Upper lobe of left lung (tissue), 6 donors: ENCODE measurements at regions not wholly inside any gene's neighbourhood (a gene's known extent, or its start where the extent isn't known, plus 50 kb on each side); places are given as distances from the start of the nearest gene placed in this dataset.

Experiments used
- ATAC-seq, 2 donors: fragments of 200-7000 bp; cut with Tn5 transposase; one replicate each; pipeline ENCODE4 v1.9.1; 2022; ENCODE audit warnings: mild to moderate bottlenecking in 2 of 2, moderate library complexity in 2 of 2; ENCODE audit not compliant: low FRiP score in 2 of 2
- DNase-seq, 2 donors: peaks; one replicate each; pipeline ENCODE4 v3.0.0-alpha.2; 2019 to 2020
- H3K27ac ChIP-seq, 4 donors: fragments of 200-600 bp; sonication (generic); one replicate each; pipeline ENCODE4 v1.5.1; 2016 to 2019
- H3K27me3 ChIP-seq, 4 donors: fragments of 200-600 bp; sonication (generic); one replicate each; pipeline ENCODE4 v1.5.1; 2017 to 2019
- H3K36me3 ChIP-seq, 4 donors: fragments of 200-600 bp; sonication (generic); one replicate each; pipeline ENCODE4 v1.5.1; 2016 to 2019
- H3K4me1 ChIP-seq, 4 donors: fragments of 200-600 bp; sonication (generic); one replicate each; pipeline ENCODE4 v1.5.1; 2018 to 2019
- H3K4me3 ChIP-seq, 4 donors: fragments of 200-600 bp; sonication (generic); one replicate each; pipeline ENCODE4 v1.5.1; 2017 to 2019; ENCODE audit warnings: mild to moderate bottlenecking in 2 of 4, moderate library complexity in 1 of 4
- H3K9me3 ChIP-seq, 4 donors: fragments of 200-600 bp; sonication (generic); one replicate each; pipeline ENCODE4 v1.5.1; 2018 to 2019
- CTCF ChIP-seq, 6 experiments: fragments of 450-650 bp in 4 of 6; fragments of 200-600 bp in 2 of 6; sonication (generic) in 2 of 6; IDR thresholded peaks; one replicate each; pipeline ENCODE4 v1.5.1; 2016 to 2019; ENCODE audit warnings: antibody characterized with exemption in 6 of 6
- EP300 ChIP-seq, 4 donors: sonication (generic); formaldehyde crosslinking; IDR thresholded peaks; one replicate each; pipeline ENCODE4 v1.5.1; 2017; ENCODE audit warnings: antibody characterized with exemption in 4 of 4, control low read depth in 2 of 4
- POLR2A ChIP-seq, 4 donors: fragments of 450-650 bp; IDR thresholded peaks; one replicate each; pipeline ENCODE4 v1.5.1; 2016 to 2017; ENCODE audit warnings: antibody characterized with exemption in 4 of 4, mild to moderate bottlenecking in 2 of 4
- POLR2AphosphoS5 ChIP-seq, 2 donors: sonication (generic); formaldehyde crosslinking; IDR thresholded peaks; one replicate each; pipeline ENCODE4 v1.5.1; 2017; ENCODE audit warnings: antibody characterized with exemption in 2 of 2
- WGBS, 2 donors: methylation state at CpG; one replicate each; pipeline ENCODE4 v1.1.5; 2017 to 2018; 5-methylcytosine and 5-hydroxymethylcytosine counted together
- donor health status: DM: no; HTN: no; CAD: no; lungs with moderate emphysema.
- donor health status: DM: no; HTN: yes; CAD: no; lungs with severe emphysema.

DNA sequence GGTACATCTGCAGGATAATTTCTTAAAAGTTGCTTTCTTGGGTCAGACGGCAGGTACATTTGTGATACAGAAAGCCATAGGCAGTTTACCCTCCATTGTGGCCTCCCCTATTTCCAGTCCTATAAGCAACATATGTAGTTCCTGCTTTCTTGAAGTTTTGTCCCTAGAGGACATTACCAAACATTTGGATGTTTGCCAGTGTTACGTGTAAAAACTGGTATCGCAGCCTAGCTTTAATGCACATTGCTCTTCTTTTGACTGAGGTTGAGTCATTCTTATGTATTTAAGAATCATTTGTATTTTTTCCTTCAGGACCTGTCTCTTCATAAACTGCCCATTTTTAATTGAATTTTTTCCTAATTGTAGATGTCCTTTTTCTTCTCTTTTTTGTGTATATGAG lies 114.3 kb downstream of the DIPK2A start:
- DNase-seq: no peak
- H3K36me3 ChIP-seq: no peaks in the 10 kb centered on the region
- no peaks in the 10 kb centered on the region for H3K9me3 ChIP-seq
- H3K4me1 ChIP-seq: no peaks in the 10 kb centered on the region
- 31 to 39% methylated on average over 3 of the region's 3 CpGs for WGBS, 2 donors
- H3K27ac ChIP-seq: no peak overlapping the region
- no peaks in the 10 kb centered on the region for H3K27me3 ChIP-seq
- TF ChIP-seq EP300 (IDR thresholded peaks at IDR 0.05) (no peak), POLR2A (IDR thresholded peaks at IDR 0.05) (no peak), POLR2AphosphoS5 (IDR thresholded peaks at IDR 0.05) (no peak), CTCF (IDR thresholded peaks at IDR 0.05) (no peak)
- peak in 1 of 2 donors; percentile 39 for ATAC-seq
- no peak overlapping the region for H3K4me3 ChIP-seq

DNA sequence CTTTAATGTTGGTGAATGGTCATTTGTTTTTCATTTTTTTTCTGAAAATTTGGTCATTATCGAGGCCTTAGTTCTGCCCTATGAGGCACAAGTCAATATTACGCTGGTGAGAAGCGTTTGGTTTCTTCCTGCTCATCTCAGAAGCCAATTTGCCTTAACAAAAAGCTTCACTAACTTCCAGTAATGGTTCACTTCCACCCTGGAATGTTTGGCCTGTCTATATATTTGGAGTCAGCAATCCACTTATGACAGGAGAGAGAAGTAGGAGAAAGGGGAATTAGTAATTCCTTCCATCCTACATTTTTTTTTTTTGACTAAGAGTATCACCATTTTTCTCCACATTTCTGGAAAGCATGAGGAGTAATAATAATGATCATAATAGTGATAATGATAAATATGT lies 124.4 kb downstream of the DIPK2A start:
- ATAC-seq (no peak), DNase-seq (no peak)
- H3K27ac ChIP-seq: no peak overlapping the region
- TF ChIP-seq POLR2AphosphoS5 (IDR thresholded peaks at IDR 0.05) (no peak), EP300 (IDR thresholded peaks at IDR 0.05) (no peak), POLR2A (IDR thresholded peaks at IDR 0.05) (no peak), CTCF (IDR thresholded peaks at IDR 0.05) (no peak)
- no peaks in the 10 kb centered on the region for H3K36me3 ChIP-seq
- peaks cover 0 to 11% (median 0%) of the 10 kb centered on the region in 4 donors for H3K9me3 ChIP-seq
- WGBS, 2 donors: 90 to 91% methylated on average over 3 of the region's 3 CpGs
- H3K4me1 ChIP-seq: no peaks in the 10 kb centered on the region
- H3K4me3 ChIP-seq: no peak overlapping the region
- H3K27me3 ChIP-seq: no peaks in the 10 kb centered on the region

- no peak overlapping the region for H3K4me3 ChIP-seq
- no peak for DNase-seq
- no peak for ATAC-seq
- TF ChIP-seq POLR2A (IDR thresholded peaks at IDR 0.05) (no peak), CTCF (IDR thresholded peaks at IDR 0.05) (no peak), EP300 (IDR thresholded peaks at IDR 0.05) (no peak), POLR2AphosphoS5 (IDR thresholded peaks at IDR 0.05) (no peak)
- 96 to 97% methylated on average over 2 of the region's 2 CpGs for WGBS, 2 donors
- H3K36me3 ChIP-seq: no peaks in the 10 kb centered on the region
- no peaks in the 10 kb centered on the region for H3K27me3 ChIP-seq
- no peak overlapping the region for H3K27ac ChIP-seq
- peaks cover 0 to 11% (median 0%) of the 10 kb centered on the region in 4 donors for H3K9me3 ChIP-seq
- H3K4me1 ChIP-seq: no peaks in the 10 kb centered on the region
These were observed 125.5 kb downstream of the DIPK2A start for GRCh38 chr3:144097163-144097562.

DNA sequence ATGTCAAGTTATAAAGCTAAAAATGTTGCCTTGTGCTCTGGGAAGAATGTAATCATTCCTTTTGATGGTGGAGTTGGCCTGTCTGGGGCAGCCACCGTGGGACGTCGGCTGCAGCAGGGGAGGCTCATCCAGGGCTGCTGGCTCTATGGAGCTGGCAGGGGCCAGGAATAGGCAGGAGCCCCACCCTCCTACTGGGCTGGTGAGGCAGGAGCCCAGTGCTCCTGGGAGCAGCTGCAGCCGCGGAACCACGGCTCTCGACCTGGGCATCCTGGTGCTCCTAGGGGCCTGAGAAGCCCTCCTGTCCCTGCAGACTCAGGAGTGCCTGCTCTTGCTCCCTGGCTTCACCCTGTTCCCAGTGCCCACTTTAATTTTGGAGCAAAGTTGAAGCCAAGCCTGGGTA lies 127.1 kb downstream of the DIPK2A start:
- H3K9me3 ChIP-seq: peaks cover 0 to 11% (median 0%) of the 10 kb centered on the region in 4 donors
- TF ChIP-seq POLR2A (IDR thresholded peaks at IDR 0.05): no peak
- no peak for TF ChIP-seq POLR2AphosphoS5 (IDR thresholded peaks at IDR 0.05)
- no peak for TF ChIP-seq CTCF (IDR thresholded peaks at IDR 0.05)
- no peak for TF ChIP-seq EP300 (IDR thresholded peaks at IDR 0.05)
- no peaks in the 10 kb centered on the region for H3K4me1 ChIP-seq
- H3K4me3 ChIP-seq: no peak overlapping the region
- no peaks in the 10 kb centered on the region for H3K36me3 ChIP-seq
- ATAC-seq: no peak
- no peaks in the 10 kb centered on the region for H3K27me3 ChIP-seq
- 96 to 100% methylated on average over 1 to 7 of the region's 7 CpGs for WGBS, 2 donors
- DNase-seq: peak in 1 of 2 donors; percentile 59
- H3K27ac ChIP-seq: no peak overlapping the region

- WGBS, 2 donors: 21 to 58% methylated on average over 1 of the region's 1 CpG
- Histone ChIP-seq H3K27me3 (no peaks in the 10 kb centered on the region), H3K4me1 (no peaks in the 10 kb centered on the region), H3K36me3 (no peaks in the 10 kb centered on the region), H3K4me3 (no peak overlapping the region), H3K9me3 (peaks cover 0 to 11% (median 0%) of the 10 kb centered on the region in 4 donors), H3K27ac (no peak overlapping the region)
- DNase-seq (no peak), ATAC-seq (no peak)
- TF ChIP-seq POLR2AphosphoS5 (IDR thresholded peaks at IDR 0.05) (no peak), EP300 (IDR thresholded peaks at IDR 0.05) (no peak), CTCF (IDR thresholded peaks at IDR 0.05) (no peak), POLR2A (IDR thresholded peaks at IDR 0.05) (no peak)
These were observed 130.8 kb downstream of the DIPK2A start for GRCh38 chr3:144102421-144102820.
